H9 (cell line): ENCODE measurements at regions not wholly inside any gene's neighbourhood (a gene's known extent, or its start where the extent isn't known, plus 50 kb on each side); places are given as distances from the start of the nearest gene placed in this dataset.

Source experiments
- DNase-seq: peaks from one replicate; pipeline ENCODE4 v3.0.0-alpha.2; 2017
- H2AFZ ChIP-seq: one replicate; pipeline ENCODE4 v1.6.1; 2013; ENCODE audit warnings: mild to moderate bottlenecking, low read length, control low read depth, moderate library complexity
- H2AK5ac ChIP-seq: 2 replicates; pipeline ENCODE4 v1.6.1; 2013; ENCODE audit warnings: low read length, control low read depth, mixed read lengths; ENCODE audit not compliant: insufficient read length
- H2BK120ac ChIP-seq: one replicate; pipeline ENCODE4 v1.6.1; 2013; ENCODE audit warnings: low read depth, mild to moderate bottlenecking, low read length, control low read depth, inconsistent platforms; ENCODE audit not compliant: poor library complexity, severe bottlenecking
- H2BK12ac ChIP-seq: 2 replicates; pipeline ENCODE4 v1.6.1; 2013; ENCODE audit warnings: low read length, control low read depth, mixed read lengths, low read depth; ENCODE audit not compliant: insufficient read length
- H2BK15ac ChIP-seq: 2 replicates; pipeline ENCODE4 v1.6.1; 2013; ENCODE audit warnings: low read depth, low read length, control low read depth
- H2BK20ac ChIP-seq: one replicate; pipeline ENCODE4 v1.6.1; 2013; ENCODE audit warnings: low read depth, mild to moderate bottlenecking, low read length, control low read depth, inconsistent platforms; ENCODE audit not compliant: poor library complexity, severe bottlenecking
- H2BK5ac ChIP-seq: 2 replicates; pipeline ENCODE4 v1.6.1; 2013; ENCODE audit warnings: low read length, control low read depth, mixed read lengths; ENCODE audit not compliant: insufficient read length
- H3K14ac ChIP-seq: 2 replicates; pipeline ENCODE4 v1.6.1; 2013; ENCODE audit warnings: low read length, control low read depth; ENCODE audit not compliant: insufficient read depth
- H3K18ac ChIP-seq: 2 replicates; pipeline ENCODE4 v1.6.1; 2013; ENCODE audit warnings: low read depth, mild to moderate bottlenecking, mixed read lengths, low read length, control low read depth; ENCODE audit not compliant: insufficient read length
- H3K23ac ChIP-seq: 2 replicates; pipeline ENCODE4 v1.6.1; 2013; ENCODE audit warnings: low read length, control low read depth, mixed read lengths, low read depth; ENCODE audit not compliant: insufficient read length
- H3K23me2 ChIP-seq: 2 replicates; pipeline ENCODE4 v1.6.1; 2013; ENCODE audit warnings: low read depth, mild to moderate bottlenecking, mixed read lengths, low read length, control low read depth; ENCODE audit not compliant: insufficient read length, poor library complexity, severe bottlenecking
- H3K27ac ChIP-seq: 2 replicates; pipeline ENCODE4 v1.5.1; 2013; ENCODE audit warnings: low read length, control low read depth, mixed read lengths, low read depth; ENCODE audit not compliant: insufficient read length
- H3K27me3 ChIP-seq: 2 replicates; pipeline ENCODE4 v1.6.1; 2013; ENCODE audit warnings: low read length, control low read depth, inconsistent platforms; ENCODE audit not compliant: insufficient read depth
- H3K4ac ChIP-seq: 2 replicates; pipeline ENCODE4 v1.6.1; 2013; ENCODE audit warnings: low read depth, mild to moderate bottlenecking, control low read depth, inconsistent platforms, low read length, moderate library complexity
- H3K4me1 ChIP-seq: 2 replicates; pipeline ENCODE4 v1.6.1; 2013; ENCODE audit warnings: low read length, control low read depth, inconsistent platforms; ENCODE audit not compliant: insufficient read depth
- H3K4me2 ChIP-seq: 2 replicates; pipeline ENCODE4 v1.6.1; 2013; ENCODE audit warnings: low read length, control low read depth, mixed read lengths; ENCODE audit not compliant: insufficient read length, insufficient read depth
- H3K56ac ChIP-seq: 2 replicates; pipeline ENCODE4 v1.6.1; 2013; ENCODE audit warnings: low read depth, mild to moderate bottlenecking, mixed read lengths, low read length, control low read depth; ENCODE audit not compliant: insufficient read length
- H3K79me1 ChIP-seq: 2 replicates; pipeline ENCODE4 v1.6.1; 2013; ENCODE audit warnings: low read depth, mild to moderate bottlenecking, moderate library complexity, low read length, control low read depth, inconsistent platforms; ENCODE audit not compliant: insufficient read depth, poor library complexity, severe bottlenecking
- H3K79me2 ChIP-seq: 2 replicates; pipeline ENCODE4 v1.6.1; 2013; ENCODE audit warnings: low read length, control low read depth, inconsistent platforms; ENCODE audit not compliant: insufficient read depth
- H3K9ac ChIP-seq: 2 replicates; pipeline ENCODE4 v1.6.1; 2013; ENCODE audit warnings: low read length, control low read depth, mixed read lengths; ENCODE audit not compliant: insufficient read length; ENCODE audit errors: extremely low read depth
- H3K9me3 ChIP-seq: one replicate; pipeline ENCODE4 v1.6.1; 2013; ENCODE audit warnings: low read depth, low read length, inconsistent platforms; ENCODE audit not compliant: control insufficient read depth
- H3T11ph ChIP-seq: one replicate; pipeline ENCODE4 v1.6.1; 2013; ENCODE audit warnings: mild to moderate bottlenecking, low read length, control low read depth, inconsistent platforms
- H4K20me1 ChIP-seq: one replicate; pipeline ENCODE4 v1.6.1; 2013; ENCODE audit not compliant: control insufficient read depth, insufficient read length, insufficient read depth
- H4K5ac ChIP-seq: 2 replicates; pipeline ENCODE4 v1.6.1; 2013; ENCODE audit warnings: low read depth, mild to moderate bottlenecking, mixed read lengths, low read length, control low read depth; ENCODE audit not compliant: insufficient read length
- H4K8ac ChIP-seq: replicated peaks from 2 replicates; pipeline ENCODE4 v1.6.1; 2013; ENCODE audit warnings: low read length, control low read depth, mixed read lengths, low read depth; ENCODE audit not compliant: insufficient read length
- H4K91ac ChIP-seq: 2 replicates; pipeline ENCODE4 v1.6.1; 2013; ENCODE audit warnings: low read depth, mild to moderate bottlenecking, moderate library complexity, mixed read lengths, low read length, control low read depth; ENCODE audit not compliant: insufficient read length
- H3K27ac Mint-ChIP-seq, 3 experiments: 2 replicates in 2 of 3; 3 replicates in 1 of 3; pipeline ENCODE4 v1.8.0; 2020 to 2021; ENCODE audit warnings: mixed read lengths in 3 of 3, mild to moderate bottlenecking in 1 of 3, moderate library complexity in 1 of 3
- H3K27me3 Mint-ChIP-seq: 2 replicates; pipeline ENCODE4 v1.8.0; 2021; ENCODE audit warnings: low read depth, mild to moderate bottlenecking, moderate library complexity, mixed read lengths
- H3K36me3 Mint-ChIP-seq, 3 experiments: 2 replicates in 2 of 3; 3 replicates in 1 of 3; pipeline ENCODE4 v1.8.0; 2020 to 2021; ENCODE audit warnings: low read depth in 3 of 3, mixed read lengths in 3 of 3; ENCODE audit not compliant: insufficient read depth in 1 of 3
- H3K4me1 Mint-ChIP-seq, 2 experiments: 2 replicates each; pipeline ENCODE4 v1.8.0; 2020; ENCODE audit warnings: mixed read lengths in 2 of 2
- H3K4me3 Mint-ChIP-seq, 2 experiments: 2 replicates in 1 of 2; 3 replicates in 1 of 2; pipeline ENCODE4 v1.8.0; 2020 to 2021; ENCODE audit warnings: mild to moderate bottlenecking in 2 of 2, mixed read lengths in 2 of 2, moderate library complexity in 1 of 2
- H3K9me3 Mint-ChIP-seq, 2 experiments: 2 replicates in 1 of 2; 3 replicates in 1 of 2; pipeline ENCODE4 v1.8.0; 2020; ENCODE audit warnings: mild to moderate bottlenecking in 2 of 2, mixed read lengths in 2 of 2, moderate library complexity in 1 of 2
- CTCF ChIP-seq: fragments of 200-600 bp; sonication (generic); conservative IDR thresholded peaks from 3 replicates; pipeline ENCODE4 v1.8.0; 2021; ENCODE audit warnings: antibody characterized with exemption, mild to moderate bottlenecking
- WGBS: extraction: QIAGEN DNeasy Blood & Tissue Kit; methylation state at CpG from one replicate; pipeline ENCODE4 v1.1.7; 2013; ENCODE audit warnings: missing lambda C conversion rate, low lambda C conversion rate, mixed read lengths; ENCODE audit not compliant: insufficient read length; ENCODE audit errors: extremely low coverage; 5-methylcytosine and 5-hydroxymethylcytosine counted together

- Histone ChIP-seq H3T11ph (no peak overlapping the region), H3K4ac (no peak overlapping the region), H4K5ac (no peak overlapping the region), H3K18ac (no peak overlapping the region), H2BK12ac (no peak overlapping the region), H3K4me1 (no peaks in the 10 kb centered on the region), H3K56ac (no peak overlapping the region), H2AK5ac (no peak overlapping the region), H4K91ac (no peak overlapping the region), H4K20me1 (no peaks in the 10 kb centered on the region), H3K23me2 (no peaks in the 10 kb centered on the region), H3K14ac (no peak overlapping the region), H3K27ac (no peak overlapping the region), H2BK20ac (no peak overlapping the region), H3K4me2 (no peak overlapping the region), H3K9me3 (no peaks in the 10 kb centered on the region), H3K27me3 (no peaks in the 10 kb centered on the region), H2BK15ac (no peak overlapping the region), H3K23ac (no peak overlapping the region), H3K79me1 (no peaks in the 10 kb centered on the region), H2BK5ac (no peak overlapping the region), H2BK120ac (no peak overlapping the region), H2AFZ (no peak overlapping the region), H3K9ac (no peak overlapping the region), H4K8ac (no peak overlapping the region), H3K79me2 (no peaks in the 10 kb centered on the region)
- Mint-ChIP-seq H3K27ac (no peak overlapping the region), H3K9me3 (no peaks in the 10 kb centered on the region), H3K36me3 (no peaks in the 10 kb centered on the region), H3K27me3 (no peaks in the 10 kb centered on the region), H3K4me3 (no peak overlapping the region), H3K4me1 (no peaks in the 10 kb centered on the region)
- WGBS, result no CpG with 5 or more reads among the region's 6 CpGs
- no peak for DNase-seq
- no peak for TF ChIP-seq CTCF
Measured at GRCh38 chr4:146076081-146076480, 99.4 kb upstream of the LSM6 start.
